CD14-positive monocyte (primary cell): ENCODE measurements at regions not wholly inside any gene's neighbourhood (a gene's known extent, or its start where the extent isn't known, plus 50 kb on each side); places are given as distances from the start of the nearest gene placed in this dataset.

Source experiments
- DNase-seq, 3 donors: peaks; one replicate each; pipeline ENCODE4 v3.0.0-alpha.2; 2011 to 2022
- H2AFZ ChIP-seq: 2 replicates; pipeline ENCODE4 v1.6.0; 2012; ENCODE audit warnings: mild to moderate bottlenecking, low read depth, low read length, inconsistent platforms; ENCODE audit not compliant: insufficient read depth, poor library complexity, severe bottlenecking
- H3K27ac ChIP-seq, 2 donors: 1 replicate in 1 of 2; 2 replicates in 1 of 2; pipeline ENCODE4 v1.5.1; 2012 to 2013; ENCODE audit warnings: low read length in 2 of 2, control low read depth in 1 of 2, inconsistent platforms in 1 of 2, low read depth in 1 of 2, mild to moderate bottlenecking in 1 of 2
- H3K27me3 ChIP-seq, 2 donors: one replicate each; pipeline versions ENCODE4 v1.6.0 to v1.6.1; 2011 to 2013; ENCODE audit warnings: low read length in 2 of 2; ENCODE audit not compliant: control insufficient read depth in 2 of 2, insufficient read depth in 2 of 2
- H3K36me3 ChIP-seq, 2 donors: replicated peaks in 1 of 2; 1 replicate in 1 of 2; 2 replicates in 1 of 2; pipeline versions ENCODE4 v1.5.1 to v1.6.1; 2012 to 2013; ENCODE audit warnings: low read length in 2 of 2, control low read depth in 1 of 2, inconsistent platforms in 1 of 2, mild to moderate bottlenecking in 1 of 2; ENCODE audit not compliant: insufficient read depth in 2 of 2, control insufficient read depth in 1 of 2
- H3K4me1 ChIP-seq, 2 donors: 1 replicate in 1 of 2; 2 replicates in 1 of 2; pipeline versions ENCODE4 v1.5.1 to v1.6.1; 2012 to 2013; ENCODE audit warnings: low read length in 2 of 2, control low read depth in 1 of 2, inconsistent platforms in 1 of 2, mild to moderate bottlenecking in 1 of 2, moderate library complexity in 1 of 2; ENCODE audit not compliant: insufficient read depth in 2 of 2, control insufficient read depth in 1 of 2
- H3K4me2 ChIP-seq: replicated peaks from 2 replicates; pipeline ENCODE3; 2012; ENCODE audit warnings: low read length, moderate library complexity, mild to moderate bottlenecking; ENCODE audit not compliant: poor library complexity, severe bottlenecking; ENCODE audit errors: extremely low read depth
- H3K4me3 ChIP-seq, 3 experiments: fragments of 200-600 bp in 1 of 3; sonication (generic) in 1 of 3; replicated peaks in 1 of 3; 1 replicate in 2 of 3; 2 replicates in 1 of 3; pipeline ENCODE4 v1.5.1; 2011 to 2013; ENCODE audit warnings: low read length in 3 of 3, mild to moderate bottlenecking in 3 of 3, control low read depth in 2 of 3, low read depth in 2 of 3, inconsistent platforms in 1 of 3, moderate library complexity in 1 of 3
- H3K79me2 ChIP-seq: 2 replicates; pipeline ENCODE4 v1.6.0; 2012; ENCODE audit warnings: mild to moderate bottlenecking, control low read depth, inconsistent platforms, low read length, moderate library complexity; ENCODE audit not compliant: insufficient read depth
- H3K9ac ChIP-seq: 2 replicates; pipeline ENCODE4 v1.6.0; 2017; ENCODE audit warnings: low read length, mild to moderate bottlenecking; ENCODE audit not compliant: insufficient read depth, poor library complexity, severe bottlenecking
- H3K9me3 ChIP-seq, 2 donors: replicated peaks in 1 of 2; 1 replicate in 1 of 2; 2 replicates in 1 of 2; pipeline versions ENCODE4 v1.5.1 to v1.6.1; 2012 to 2013; ENCODE audit warnings: low read length in 2 of 2, control low read depth in 1 of 2; ENCODE audit not compliant: control insufficient read depth in 1 of 2, insufficient read depth in 1 of 2
- H4K20me1 ChIP-seq: 2 replicates; pipeline ENCODE4 v1.6.0; 2012; ENCODE audit warnings: mild to moderate bottlenecking, low read length, control low read depth, moderate library complexity; ENCODE audit not compliant: insufficient read depth
- H3K27ac Mint-ChIP-seq, 7 donors: one replicate each; pipeline ENCODE4 v1.8.0; 2020; ENCODE audit warnings: mild to moderate bottlenecking in 7 of 7, mixed read lengths in 7 of 7, moderate library complexity in 6 of 7, inconsistent platforms in 2 of 7
- H3K27me3 Mint-ChIP-seq, 3 donors: one replicate each; pipeline ENCODE4 v1.8.0; 2021 to 2022; ENCODE audit warnings: low read depth in 3 of 3, mild to moderate bottlenecking in 3 of 3, mixed read lengths in 3 of 3, moderate library complexity in 3 of 3, inconsistent platforms in 1 of 3
- H3K36me3 Mint-ChIP-seq, 2 donors: one replicate each; pipeline ENCODE4 v1.8.0; 2020; ENCODE audit warnings: mixed read lengths in 2 of 2, inconsistent platforms in 1 of 2, mild to moderate bottlenecking in 1 of 2
- H3K4me1 Mint-ChIP-seq: one replicate; pipeline ENCODE4 v1.8.0; 2020; ENCODE audit warnings: mild to moderate bottlenecking, mixed read lengths
- H3K4me3 Mint-ChIP-seq, 2 donors: one replicate each; pipeline ENCODE4 v1.8.0; 2020; ENCODE audit warnings: mild to moderate bottlenecking in 2 of 2, mixed read lengths in 2 of 2, moderate library complexity in 1 of 2
- H3K9me3 Mint-ChIP-seq, 7 donors: one replicate each; pipeline ENCODE4 v1.8.0; 2020 to 2022; ENCODE audit warnings: mixed read lengths in 7 of 7, mild to moderate bottlenecking in 6 of 7, moderate library complexity in 6 of 7, inconsistent platforms in 2 of 7
- CTCF ChIP-seq: fragments of 200-600 bp; IDR thresholded peaks from one replicate; pipeline ENCODE4 v1.8.0; 2022; ENCODE audit warnings: antibody characterized with exemption, mild to moderate bottlenecking
- WGBS: methylation state at CpG from one replicate; pipeline ENCODE4 v1.1.5; 2013; ENCODE audit warnings: missing lambda C conversion rate; ENCODE audit not compliant: insufficient coverage; 5-methylcytosine and 5-hydroxymethylcytosine counted together
- intact Hi-C, 2 donors: fragments of 100-400 bp; cut with micrococcal nuclease; formaldehyde crosslinking; loops; one replicate each; pipeline versions ENCODE4 v1.15.0 to v1.15.1; 2023

- peaks cover 0 to 28% (median 7%) of the 10 kb centered on the region in 7 donors for H3K9me3 Mint-ChIP-seq
- no peaks in the 10 kb centered on the region for H3K79me2 ChIP-seq
- intact Hi-C loops: no loop called here
- WGBS: no CpG with 5 or more reads among the region's 1 CpG
- H3K27me3 ChIP-seq: no peaks in the 10 kb centered on the region
- H3K27ac ChIP-seq: no peak overlapping the region
- no peak overlapping the region for H3K4me2 ChIP-seq
- no peak overlapping the region for H3K27ac Mint-ChIP-seq
- H2AFZ ChIP-seq: no peak overlapping the region
- no peak overlapping the region for H3K4me3 Mint-ChIP-seq
- no peaks in the 10 kb centered on the region for H3K27me3 Mint-ChIP-seq
- no peak overlapping the region for H3K9ac ChIP-seq
- H3K9me3 ChIP-seq: peaks cover 8 to 11% of the 10 kb centered on the region in 2 donors
- no peak overlapping the region for H3K4me3 ChIP-seq
- H3K4me1 ChIP-seq: no peaks in the 10 kb centered on the region
- no peaks in the 10 kb centered on the region for H3K36me3 Mint-ChIP-seq
- no peaks in the 10 kb centered on the region for H3K4me1 Mint-ChIP-seq
- no peaks in the 10 kb centered on the region for H4K20me1 ChIP-seq
- no peak for TF ChIP-seq CTCF
- H3K36me3 ChIP-seq: no peaks in the 10 kb centered on the region
- DNase-seq: no peak
Observed at GRCh38 chr4:171067422-171067821, 745.8 kb upstream of the GALNTL6 start.

- DNase-seq: no peak
- TF ChIP-seq CTCF: no peak
- Mint-ChIP-seq H3K4me1 (no peaks in the 10 kb centered on the region), H3K27ac (no peak overlapping the region), H3K9me3 (peaks cover 0 to 7% (median 4%) of the 10 kb centered on the region in 7 donors), H3K36me3 (no peaks in the 10 kb centered on the region), H3K4me3 (no peak overlapping the region), H3K27me3 (peaks cover 0 to 1% (median 0%) of the 10 kb centered on the region in 3 donors)
- H3K4me1 ChIP-seq: no peaks in the 10 kb centered on the region
- no peak overlapping the region for H3K4me2 ChIP-seq
- H3K36me3 ChIP-seq: no peaks in the 10 kb centered on the region
- intact Hi-C loops: no loop called here
- H3K27ac ChIP-seq: no peak overlapping the region
- no peaks in the 10 kb centered on the region for H4K20me1 ChIP-seq
- H3K4me3 ChIP-seq: no peak overlapping the region
- H3K79me2 ChIP-seq: no peaks in the 10 kb centered on the region
- WGBS: no CpG with 5 or more reads among the region's 1 CpG
- H3K9me3 ChIP-seq: peaks cover 0 to 1% of the 10 kb centered on the region in 2 donors
- H2AFZ ChIP-seq: no peak overlapping the region
- no peaks in the 10 kb centered on the region for H3K27me3 ChIP-seq
- H3K9ac ChIP-seq: no peak overlapping the region
Observed at GRCh38 chr4:171049380-171049779, 763.8 kb upstream of the GALNTL6 start.
